CD4-positive, alpha-beta T cell (primary cell): ENCODE measurements at regions not wholly inside any gene's neighbourhood (a gene's known extent, or its start where the extent isn't known, plus 50 kb on each side); places are given as distances from the start of the nearest gene placed in this dataset.

Experiments
- ATAC-seq: fragments of 200-7000 bp; cut with Tn5 transposase; one replicate; pipeline ENCODE4 v1.10.0; 2022; ENCODE audit warnings: mild to moderate bottlenecking; ENCODE audit not compliant: poor library complexity
- CTCF ChIA-PET: fragments of 350-600 bp; sonication (Branson Sonifier 250); formaldehyde crosslinking; loops from one replicate; lab custom pipeline; 2021; ENCODE audit warnings: antibody characterized with exemption, inconsistent platforms; lab: Charles Lee
- POLR2A ChIA-PET: fragments of 350-600 bp; sonication (Branson Sonifier 250); formaldehyde crosslinking; loops from one replicate; lab custom pipeline; 2021; ENCODE audit warnings: antibody characterized with exemption, inconsistent platforms; lab: Charles Lee
- DNase-seq, 14 experiments: peaks; one replicate each; pipeline ENCODE4 v3.0.0-alpha.2; 2013 to 2020; ENCODE audit warnings: mixed read lengths in 2 of 14
- H3K27ac ChIP-seq, 2 donors: one replicate each; pipeline versions ENCODE4 v1.5.1 to v1.7.0; 2013; ENCODE audit warnings: low read length in 2 of 2, low read depth in 1 of 2, mild to moderate bottlenecking in 1 of 2
- H3K27me3 ChIP-seq, 2 experiments: 1 replicate in 1 of 2; 2 replicates in 1 of 2; pipeline versions ENCODE4 v1.6.1 to v1.7.0; 2013; ENCODE audit warnings: low read length in 2 of 2, control low read depth in 1 of 2, mild to moderate bottlenecking in 1 of 2, moderate library complexity in 1 of 2; ENCODE audit not compliant: insufficient read depth in 2 of 2, control insufficient read depth in 1 of 2
- H3K36me3 ChIP-seq: one replicate; pipeline ENCODE4 v1.6.1; 2013; ENCODE audit warnings: low read length, control low read depth; ENCODE audit not compliant: insufficient read depth
- H3K4me1 ChIP-seq: one replicate; pipeline ENCODE4 v1.6.1; 2013; ENCODE audit warnings: low read length, control low read depth; ENCODE audit not compliant: insufficient read depth
- H3K4me3 ChIP-seq: one replicate; pipeline ENCODE4 v1.5.1; 2013; ENCODE audit warnings: mild to moderate bottlenecking, low read length, moderate library complexity
- H3K9me3 ChIP-seq, 2 experiments: 1 replicate in 1 of 2; 2 replicates in 1 of 2; pipeline versions ENCODE4 v1.6.1 to v1.7.0; 2013; ENCODE audit warnings: low read length in 2 of 2, mild to moderate bottlenecking in 2 of 2, control low read depth in 1 of 2, moderate library complexity in 1 of 2; ENCODE audit not compliant: control insufficient read depth in 1 of 2, insufficient read depth in 1 of 2
- H3K27ac Mint-ChIP-seq: one replicate; pipeline ENCODE4 v1.8.0; 2020; ENCODE audit warnings: mixed read lengths
- H3K27me3 Mint-ChIP-seq: one replicate; pipeline ENCODE4 v1.8.0; 2021; ENCODE audit warnings: mixed read lengths
- H3K36me3 Mint-ChIP-seq: one replicate; pipeline ENCODE4 v1.8.0; 2021; ENCODE audit warnings: low read depth, mixed read lengths
- H3K4me1 Mint-ChIP-seq: one replicate; pipeline ENCODE4 v1.8.0; 2021; ENCODE audit warnings: low read depth, mixed read lengths
- H3K4me3 Mint-ChIP-seq: one replicate; pipeline ENCODE4 v1.8.0; 2020; ENCODE audit warnings: mild to moderate bottlenecking, mixed read lengths
- H3K9me3 Mint-ChIP-seq: one replicate; pipeline ENCODE4 v1.8.0; 2020; ENCODE audit warnings: mixed read lengths
- CTCF ChIP-seq: fragments of 200-600 bp; IDR thresholded peaks from one replicate; pipeline ENCODE4 v1.8.0; 2022; ENCODE audit warnings: antibody characterized with exemption, mild to moderate bottlenecking
- intact Hi-C, 2 experiments: fragments of 100-400 bp; cut with DNase I in 1 of 2; cut with micrococcal nuclease in 1 of 2; formaldehyde crosslinking; loops; one replicate each; pipeline versions ENCODE4 v1.15.1 to v1.9.0; 2023 to 2025; cut with DNase I, micrococcal nuclease

- CTCF ChIA-PET = no interaction called here
- DNase-seq (no peak), ATAC-seq (no peak)
- no peaks in the 10 kb centered on the region for H3K27me3 Mint-ChIP-seq
- no peak overlapping the region for H3K27ac Mint-ChIP-seq
- POLR2A ChIA-PET = no interaction called here
- H3K9me3 Mint-ChIP-seq = no peaks in the 10 kb centered on the region
- Histone ChIP-seq H3K36me3 (no peaks in the 10 kb centered on the region), H3K27me3 (no peaks in the 10 kb centered on the region), H3K4me3 (no peak overlapping the region), H3K27ac (no peak overlapping the region), H3K4me1 (peaks cover 37% of the 10 kb centered on the region), H3K9me3 (no peaks in the 10 kb centered on the region)
- no peaks in the 10 kb centered on the region for H3K36me3 Mint-ChIP-seq
- intact Hi-C loops = no loop called here
- TF ChIP-seq CTCF = no peak
- H3K4me1 Mint-ChIP-seq = peaks cover 46% of the 10 kb centered on the region
- no peak overlapping the region for H3K4me3 Mint-ChIP-seq
Measured at GRCh38 chr2:43055086-43055912, 171.1 kb downstream of the ZFP36L2 start.

DNA sequence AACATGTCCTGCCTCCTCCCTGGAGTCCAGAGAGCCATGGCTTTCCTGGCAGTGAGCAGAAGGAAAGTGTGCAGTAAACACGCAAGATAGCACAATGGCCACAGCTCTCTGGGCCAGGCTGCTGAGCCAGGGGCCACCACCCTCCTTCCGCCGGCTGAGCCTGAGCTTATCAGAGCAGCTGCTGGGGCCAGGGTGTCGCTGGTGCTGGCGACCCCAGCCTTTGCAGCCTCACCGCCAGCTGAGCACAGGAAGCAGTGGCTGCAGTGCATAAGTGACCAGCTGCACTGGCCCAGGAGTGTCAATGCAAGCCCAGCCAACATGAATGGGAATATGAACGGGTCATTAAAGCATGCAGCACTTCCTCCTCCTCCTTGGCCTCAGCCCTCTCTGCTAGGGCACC is 172.0 kb downstream of the ZFP36L2 start:
- no peak for DNase-seq

GRCh38 chr2:43052944-43053306 is 173.5 kb downstream of the ZFP36L2 start:
- Histone ChIP-seq H3K27ac (no peak overlapping the region), H3K27me3 (no peaks in the 10 kb centered on the region), H3K4me1 (peaks cover 15% of the 10 kb centered on the region), H3K36me3 (no peaks in the 10 kb centered on the region), H3K4me3 (no peak overlapping the region), H3K9me3 (no peaks in the 10 kb centered on the region)
- no peaks in the 10 kb centered on the region for H3K9me3 Mint-ChIP-seq
- intact Hi-C loops = no loop called here
- no peak overlapping the region for H3K27ac Mint-ChIP-seq
- TF ChIP-seq CTCF = no peak
- H3K36me3 Mint-ChIP-seq = no peaks in the 10 kb centered on the region
- no peaks in the 10 kb centered on the region for H3K27me3 Mint-ChIP-seq
- DNase-seq (no peak), ATAC-seq (no peak)
- POLR2A ChIA-PET = no interaction called here
- no peak overlapping the region for H3K4me3 Mint-ChIP-seq
- H3K4me1 Mint-ChIP-seq = peaks cover 27% of the 10 kb centered on the region
- CTCF ChIA-PET = no interaction called here

More for the DNA sequence above, 172.0 kb downstream of the ZFP36L2 start:
- no peak overlapping the region for H3K4me3 ChIP-seq
- H3K27ac ChIP-seq = no peak overlapping the region
- Mint-ChIP-seq H3K4me3 (no peak overlapping the region), H3K4me1 (peaks cover 39% of the 10 kb centered on the region), H3K9me3 (no peaks in the 10 kb centered on the region), H3K27ac (no peak overlapping the region), H3K27me3 (no peaks in the 10 kb centered on the region), H3K36me3 (no peaks in the 10 kb centered on the region)
- no peaks in the 10 kb centered on the region for H3K27me3 ChIP-seq
- H3K36me3 ChIP-seq = no peaks in the 10 kb centered on the region
- H3K4me1 ChIP-seq = peaks cover 28% of the 10 kb centered on the region
- ChIA-PET CTCF (no interaction called here), POLR2A (no interaction called here)
- no peak for TF ChIP-seq CTCF
- ATAC-seq = no peak
- intact Hi-C loops = no loop called here
- H3K9me3 ChIP-seq = no peaks in the 10 kb centered on the region
